GM23338 (cell line): ENCODE measurements at regions not wholly inside any gene's neighbourhood (a gene's known extent, or its start where the extent isn't known, plus 50 kb on each side); places are given as distances from the start of the nearest gene placed in this dataset.
A peak's percentile ranks its signal among the peaks of the same experiment; 100 is the strongest.

Source experiments
- ATAC-seq: fragments of 200-7000 bp; cut with Tn5 transposase; 3 replicates; pipeline ENCODE4 v1.9.1; 2020
- DNase-seq: peaks from one replicate; pipeline ENCODE4 v3.0.0-alpha.2; 2015; ENCODE audit warnings: low spot score
- H2AFZ ChIP-seq: fragments of 200-600 bp; sonication (generic); 2 replicates; pipeline ENCODE4 v1.8.0; 2016; ENCODE audit warnings: antibody characterized with exemption, mild to moderate bottlenecking, moderate library complexity
- H3F3A ChIP-seq: fragments of 200-600 bp; sonication (generic); replicated peaks from 2 replicates; pipeline ENCODE4 v1.8.0; 2017; ENCODE audit warnings: antibody characterized with exemption, mixed run types, low read depth
- H3K27ac ChIP-seq: fragments of 200-600 bp; sonication (generic); 2 replicates; pipeline ENCODE4 v1.6.1; 2016; ENCODE audit warnings: low read depth
- H3K27me3 ChIP-seq: fragments of 200-600 bp; sonication (generic); 2 replicates; pipeline ENCODE4 v1.8.0; 2016; ENCODE audit warnings: mild to moderate bottlenecking, mixed run types, moderate library complexity; ENCODE audit not compliant: insufficient read depth
- H3K36me3 ChIP-seq: fragments of 200-600 bp; sonication (generic); 2 replicates; pipeline ENCODE4 v1.8.0; 2016; ENCODE audit warnings: mild to moderate bottlenecking; ENCODE audit not compliant: insufficient read depth
- H3K4me1 ChIP-seq: fragments of 200-600 bp; sonication (generic); 2 replicates; pipeline ENCODE4 v1.8.0; 2016; ENCODE audit warnings: mild to moderate bottlenecking, moderate library complexity; ENCODE audit not compliant: insufficient read depth
- H3K4me2 ChIP-seq: fragments of 200-600 bp; sonication (generic); 2 replicates; pipeline ENCODE4 v1.7.1; 2017; ENCODE audit warnings: mixed run types
- H3K4me3 ChIP-seq: fragments of 200-600 bp; sonication (generic); 2 replicates; pipeline ENCODE4 v1.6.1; 2016; ENCODE audit warnings: mixed run types
- H3K79me2 ChIP-seq: fragments of 200-600 bp; sonication (generic); replicated peaks from 2 replicates; pipeline ENCODE4 v1.8.0; 2017; ENCODE audit warnings: mild to moderate bottlenecking; ENCODE audit not compliant: insufficient read depth
- H3K9me2 ChIP-seq: fragments of 200-600 bp; sonication (generic); 2 replicates; pipeline ENCODE4 v1.8.0; 2017; ENCODE audit not compliant: insufficient read depth
- H4K20me1 ChIP-seq: fragments of 200-600 bp; sonication (generic); replicated peaks from 2 replicates; pipeline ENCODE4 v1.8.0; 2017; ENCODE audit warnings: mild to moderate bottlenecking; ENCODE audit not compliant: insufficient read depth
- H3K27ac Mint-ChIP-seq: 2 replicates; pipeline ENCODE4 v1.8.0; 2020; ENCODE audit warnings: inconsistent platforms, mild to moderate bottlenecking, moderate library complexity, mixed read lengths
- H3K27me3 Mint-ChIP-seq: 3 replicates; pipeline ENCODE4 v1.8.0; 2022; ENCODE audit warnings: low read depth, mild to moderate bottlenecking, moderate library complexity, mixed read lengths, inconsistent platforms; ENCODE audit not compliant: insufficient read depth, poor library complexity
- H3K36me3 Mint-ChIP-seq: 3 replicates; pipeline ENCODE4 v1.8.0; 2021; ENCODE audit warnings: low read depth, mild to moderate bottlenecking, inconsistent platforms, moderate library complexity, mixed read lengths
- H3K4me1 Mint-ChIP-seq: 3 replicates; pipeline ENCODE4 v1.8.0; 2020; ENCODE audit warnings: mild to moderate bottlenecking, inconsistent platforms, mixed read lengths
- H3K4me3 Mint-ChIP-seq: 3 replicates; pipeline ENCODE4 v1.8.0; 2021; ENCODE audit warnings: moderate library complexity, mild to moderate bottlenecking, inconsistent platforms, mixed read lengths
- H3K9me3 Mint-ChIP-seq: 3 replicates; pipeline ENCODE4 v1.8.0; 2020; ENCODE audit warnings: moderate library complexity, mild to moderate bottlenecking, inconsistent platforms, mixed read lengths
- CREB1 ChIP-seq: fragments of 250-450 bp; sonication (Bioruptor Pico); IDR thresholded peaks from 2 replicates; pipeline ENCODE4 v1.5.0; 2020; ENCODE audit warnings: low read depth, mild to moderate bottlenecking, moderate library complexity
- EZH2 ChIP-seq: fragments of 200-600 bp; sonication (generic); IDR thresholded peaks from one replicate; pipeline ENCODE4 v1.8.0; 2017; ENCODE audit warnings: antibody characterized with exemption, mild to moderate bottlenecking, low read depth; ENCODE audit not compliant: unreplicated experiment
- JUNB ChIP-seq: IDR thresholded peaks from one replicate; pipeline ENCODE4 v1.6.1; 2016; ENCODE audit warnings: antibody characterized with exemption; ENCODE audit not compliant: unreplicated experiment
- NANOG ChIP-seq: IDR thresholded peaks from 2 replicates; pipeline ENCODE4 v1.6.1; 2016; ENCODE audit warnings: antibody characterized with exemption, borderline replicate concordance
- STAT1 ChIP-seq: IDR thresholded peaks from one replicate; pipeline ENCODE4 v1.6.1; 2016; ENCODE audit warnings: antibody characterized with exemption; ENCODE audit not compliant: unreplicated experiment
- ZNF114 ChIP-seq: fragments of 250-450 bp; sonication (Bioruptor Pico); IDR thresholded peaks from 2 replicates; pipeline ENCODE4 v1.5.0; 2020; ENCODE audit warnings: mild to moderate bottlenecking, moderate library complexity
- ZNF331 ChIP-seq: fragments of 250-450 bp; sonication (Bioruptor Pico); IDR thresholded peaks from 2 replicates; pipeline ENCODE4 v1.5.0; 2020; ENCODE audit warnings: low read depth, mild to moderate bottlenecking, moderate library complexity
- ZNF462 ChIP-seq: fragments of 250-450 bp; sonication (Bioruptor Pico); IDR thresholded peaks from 2 replicates; pipeline ENCODE4 v1.5.0; 2020; ENCODE audit warnings: mild to moderate bottlenecking, moderate library complexity
- TF ChIP-seq, protein P1 (sequence below), 2 experiments: fragments of 200-600 bp in 1 of 2; sonication (generic) in 1 of 2; conservative IDR thresholded peaks; 2 replicates each; pipeline versions ENCODE4 v1.5.1 to v1.6.1; 2016 to 2017; ENCODE audit warnings: antibody characterized with exemption in 2 of 2, low read depth in 2 of 2, mild to moderate bottlenecking in 2 of 2, moderate library complexity in 1 of 2
- TF ChIP-seq, protein P2 (sequence below): IDR thresholded peaks from 2 replicates; pipeline ENCODE4 v1.6.1; 2016; ENCODE audit warnings: antibody characterized with exemption

- no peak overlapping the region for H3K27ac ChIP-seq
- H3K4me1 ChIP-seq = no peaks in the 10 kb centered on the region
- TF ChIP-seq, protein P1, sequence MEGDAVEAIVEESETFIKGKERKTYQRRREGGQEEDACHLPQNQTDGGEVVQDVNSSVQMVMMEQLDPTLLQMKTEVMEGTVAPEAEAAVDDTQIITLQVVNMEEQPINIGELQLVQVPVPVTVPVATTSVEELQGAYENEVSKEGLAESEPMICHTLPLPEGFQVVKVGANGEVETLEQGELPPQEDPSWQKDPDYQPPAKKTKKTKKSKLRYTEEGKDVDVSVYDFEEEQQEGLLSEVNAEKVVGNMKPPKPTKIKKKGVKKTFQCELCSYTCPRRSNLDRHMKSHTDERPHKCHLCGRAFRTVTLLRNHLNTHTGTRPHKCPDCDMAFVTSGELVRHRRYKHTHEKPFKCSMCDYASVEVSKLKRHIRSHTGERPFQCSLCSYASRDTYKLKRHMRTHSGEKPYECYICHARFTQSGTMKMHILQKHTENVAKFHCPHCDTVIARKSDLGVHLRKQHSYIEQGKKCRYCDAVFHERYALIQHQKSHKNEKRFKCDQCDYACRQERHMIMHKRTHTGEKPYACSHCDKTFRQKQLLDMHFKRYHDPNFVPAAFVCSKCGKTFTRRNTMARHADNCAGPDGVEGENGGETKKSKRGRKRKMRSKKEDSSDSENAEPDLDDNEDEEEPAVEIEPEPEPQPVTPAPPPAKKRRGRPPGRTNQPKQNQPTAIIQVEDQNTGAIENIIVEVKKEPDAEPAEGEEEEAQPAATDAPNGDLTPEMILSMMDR (conservative IDR thresholded peaks at IDR 0.05; ENCODE audit: low read depth in 2 of 2) = peak; percentile 45 to 53; a peak in 3 of 4 replicates
- TF ChIP-seq ZNF331 (no peak), JUNB (no peak), ZNF114 (CRISPR knock-in tag) (no peak), NANOG (no peak), CREB1 (no peak)
- no peak overlapping the region for H2AFZ ChIP-seq
- Mint-ChIP-seq H3K36me3 (no peaks in the 10 kb centered on the region), H3K9me3 (no peaks in the 10 kb centered on the region), H3K4me1 (no peaks in the 10 kb centered on the region), H3K4me3 (no peak overlapping the region), H3K27ac (no peak overlapping the region), H3K27me3 (no peaks in the 10 kb centered on the region)
- H3K79me2 ChIP-seq = no peaks in the 10 kb centered on the region
- ATAC-seq (no peak), DNase-seq (peak; percentile 25)
- H3K4me3 ChIP-seq = no peak overlapping the region
- no peaks in the 10 kb centered on the region for H3F3A ChIP-seq
- no peaks in the 10 kb centered on the region for H4K20me1 ChIP-seq
- H3K36me3 ChIP-seq = no peaks in the 10 kb centered on the region
- no peak overlapping the region for H3K4me2 ChIP-seq
- no peaks in the 10 kb centered on the region for H3K27me3 ChIP-seq
- no peaks in the 10 kb centered on the region for H3K9me2 ChIP-seq
Observed at GRCh38 chr6:132218059-132218696, 183.1 kb downstream of the MOXD1 start.

DNA sequence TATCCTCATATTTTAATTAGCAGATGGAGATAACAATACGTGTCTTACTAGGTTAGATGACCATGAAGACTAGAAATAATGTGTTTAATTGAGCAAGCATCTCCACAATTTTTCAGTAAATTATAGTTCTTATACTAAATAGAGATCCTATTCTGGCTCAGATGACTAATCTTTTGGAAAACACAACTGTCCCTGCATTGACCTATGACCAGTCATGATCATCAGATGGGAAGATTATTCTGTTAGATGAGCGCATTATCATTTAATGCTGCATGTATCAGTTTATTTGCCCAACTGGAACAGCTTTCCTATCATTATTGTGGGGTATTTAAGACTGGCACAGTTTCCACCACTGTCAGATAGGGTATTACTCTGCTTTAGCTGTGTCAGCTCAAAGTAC is 185.5 kb downstream of the MOXD1 start:
- Mint-ChIP-seq H3K27me3 (no peaks in the 10 kb centered on the region), H3K27ac (no peak overlapping the region), H3K9me3 (no peaks in the 10 kb centered on the region), H3K36me3 (no peaks in the 10 kb centered on the region), H3K4me1 (no peaks in the 10 kb centered on the region), H3K4me3 (no peak overlapping the region)
- ATAC-seq (no peak), DNase-seq (no peak)
- no peaks in the 10 kb centered on the region for H3K9me2 ChIP-seq
- H3K4me1 ChIP-seq = no peaks in the 10 kb centered on the region
- no peak overlapping the region for H3K4me2 ChIP-seq
- H4K20me1 ChIP-seq = no peaks in the 10 kb centered on the region
- no peaks in the 10 kb centered on the region for H3K36me3 ChIP-seq
- H3K79me2 ChIP-seq = no peaks in the 10 kb centered on the region
- H3F3A ChIP-seq = no peaks in the 10 kb centered on the region
- no peak overlapping the region for H3K27ac ChIP-seq
- no peak overlapping the region for H3K4me3 ChIP-seq
- no peaks in the 10 kb centered on the region for H3K27me3 ChIP-seq
- H2AFZ ChIP-seq = no peak overlapping the region
- TF ChIP-seq ZNF114 (CRISPR knock-in tag) = no peak
- no peak for TF ChIP-seq JUNB
- TF ChIP-seq ZNF331 = no peak
- TF ChIP-seq STAT1 = no peak
- TF ChIP-seq ZNF462 = no peak
- no peak for TF ChIP-seq CREB1
- TF ChIP-seq EZH2 = no peak
- TF ChIP-seq, protein P1 (conservative IDR thresholded peaks at IDR 0.05; ENCODE audit: low read depth in 2 of 2) = no peak
- no peak for TF ChIP-seq NANOG
- TF ChIP-seq, protein P2, sequence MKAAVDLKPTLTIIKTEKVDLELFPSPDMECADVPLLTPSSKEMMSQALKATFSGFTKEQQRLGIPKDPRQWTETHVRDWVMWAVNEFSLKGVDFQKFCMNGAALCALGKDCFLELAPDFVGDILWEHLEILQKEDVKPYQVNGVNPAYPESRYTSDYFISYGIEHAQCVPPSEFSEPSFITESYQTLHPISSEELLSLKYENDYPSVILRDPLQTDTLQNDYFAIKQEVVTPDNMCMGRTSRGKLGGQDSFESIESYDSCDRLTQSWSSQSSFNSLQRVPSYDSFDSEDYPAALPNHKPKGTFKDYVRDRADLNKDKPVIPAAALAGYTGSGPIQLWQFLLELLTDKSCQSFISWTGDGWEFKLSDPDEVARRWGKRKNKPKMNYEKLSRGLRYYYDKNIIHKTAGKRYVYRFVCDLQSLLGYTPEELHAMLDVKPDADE = no peak
